ENCODE measurements at regions not wholly inside any gene's neighbourhood (a gene's known extent, or its start where the extent isn't known, plus 50 kb on each side); places are given as distances from the start of the nearest gene placed in this dataset.
A peak's percentile ranks its signal among the peaks of the same experiment; 100 is the strongest.
"Not testable (repeated sequence)": the region's sequence is repeated elsewhere in the genome, so short reads cannot be mapped to it uniquely, and the experiment has no call there.

DNA sequence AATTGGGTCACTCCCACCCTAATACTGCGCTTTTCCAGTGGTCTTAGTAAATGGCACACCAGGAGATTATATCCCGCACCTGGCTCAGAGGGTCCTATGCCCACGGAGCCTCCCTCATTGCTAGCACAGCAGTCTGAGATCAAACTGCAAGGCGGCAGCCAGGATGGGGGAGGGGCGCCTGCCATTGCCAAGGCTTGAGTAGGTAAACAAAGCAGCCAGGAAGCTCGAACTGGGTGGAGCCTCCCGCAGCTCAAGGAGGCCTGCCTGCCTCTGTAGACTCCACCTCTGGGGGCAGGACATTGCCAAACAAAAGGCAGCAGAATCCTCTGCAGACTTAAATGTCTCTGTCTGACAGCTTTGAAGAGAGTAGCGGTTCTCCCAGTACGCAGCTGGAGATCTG is 52.4 kb upstream of the PMPCB start:
- DNase-seq = not testable (repeated sequence)

DNA sequence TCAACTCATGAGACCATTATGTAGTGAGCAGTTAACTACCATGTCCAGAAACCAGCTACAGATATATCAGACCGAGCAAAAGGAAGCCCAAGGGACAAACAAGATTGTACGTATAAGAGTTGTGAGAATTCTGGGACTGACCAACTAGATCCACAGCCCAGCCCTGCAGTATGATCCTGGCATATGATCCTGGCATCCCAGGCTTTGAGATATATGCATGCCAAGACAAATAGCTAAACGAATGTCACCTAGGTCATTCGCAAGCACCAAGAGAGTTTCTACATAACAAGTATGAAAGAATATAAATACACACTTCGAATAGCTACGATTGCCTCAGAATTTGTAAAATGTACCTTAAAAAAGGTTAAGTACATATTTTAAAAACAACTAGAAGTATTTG is 56.4 kb upstream of the PMPCB start:
- no peak for DNase-seq

DNA sequence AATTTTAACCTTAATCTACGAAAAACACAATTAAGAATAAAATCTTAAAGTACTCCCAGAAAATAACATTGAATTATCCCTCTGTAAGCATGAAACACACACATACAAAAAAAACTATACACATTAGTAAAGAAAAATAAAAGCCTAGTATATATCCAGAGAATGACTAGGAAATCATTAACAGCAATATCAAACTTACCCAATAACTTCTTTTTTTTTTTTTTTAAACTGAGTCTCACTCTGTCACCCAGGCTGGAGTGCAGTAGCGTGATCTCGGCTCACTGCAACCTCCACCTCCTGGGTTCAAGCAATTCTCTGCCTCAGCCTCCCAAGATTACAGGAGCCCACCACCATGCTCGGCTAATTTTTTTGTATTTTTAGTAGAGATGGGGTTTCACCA is 61.4 kb upstream of the PMPCB start:
- DNase-seq = not testable (repeated sequence)

DNA sequence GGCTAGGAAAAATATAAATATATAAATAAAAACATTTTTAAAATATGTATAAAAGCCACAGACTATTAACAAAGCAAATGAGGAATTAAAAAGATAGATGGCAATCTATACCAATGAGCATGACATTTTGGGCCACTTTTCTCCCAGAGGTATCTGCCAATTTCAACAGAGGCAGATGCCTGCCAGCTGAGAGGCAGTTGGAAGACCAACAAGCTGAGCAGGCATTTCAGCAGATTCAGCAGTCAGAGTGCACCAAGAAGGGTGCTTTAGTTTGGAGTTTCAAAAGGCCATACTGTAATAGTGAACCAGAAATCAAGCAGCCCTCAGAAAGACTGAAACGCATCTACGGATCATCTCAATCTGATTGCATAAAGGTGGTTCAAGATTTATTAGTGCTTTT is 62.4 kb upstream of the PMPCB start:
- not testable (repeated sequence) for DNase-seq

DNA sequence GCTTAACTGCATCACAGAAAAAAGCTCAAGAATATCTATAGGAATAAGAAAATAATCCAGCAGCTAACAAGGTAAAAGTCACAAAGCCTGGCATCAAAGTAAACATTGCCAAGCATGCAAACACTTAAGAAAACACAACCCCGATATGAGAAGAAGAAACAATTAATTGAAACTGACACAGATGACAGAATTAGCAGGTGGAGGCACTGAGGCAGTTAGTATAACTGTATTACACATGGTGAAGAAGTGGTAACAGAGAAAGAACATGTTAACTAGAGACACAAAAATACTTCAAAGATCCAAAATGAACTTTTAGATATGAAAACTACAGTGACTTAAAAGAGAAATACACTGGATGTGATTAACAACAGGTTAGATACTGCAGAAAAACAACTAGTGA is 69.4 kb upstream of the PMPCB start:
- not testable (repeated sequence) for DNase-seq

DNA sequence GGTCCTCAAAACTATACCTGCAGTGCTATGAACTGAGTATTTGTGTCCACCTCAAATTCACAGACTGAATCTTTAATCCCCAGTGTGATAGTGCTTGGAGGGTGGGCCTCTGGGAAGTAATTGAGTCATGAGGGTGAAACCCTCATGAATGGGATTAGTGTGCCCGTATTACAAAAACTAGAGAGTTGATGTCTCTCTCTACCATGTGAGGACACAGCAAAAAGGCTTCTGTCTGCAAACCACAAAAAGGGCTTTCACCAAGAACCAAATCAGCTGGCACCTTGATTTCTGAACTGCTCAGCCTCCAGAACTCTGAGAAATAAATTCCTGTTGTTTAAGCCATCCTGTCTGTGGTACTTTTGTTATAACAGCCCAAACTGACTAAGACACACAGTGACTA is 71.4 kb upstream of the PMPCB start:
- not testable (repeated sequence) for DNase-seq

DNA sequence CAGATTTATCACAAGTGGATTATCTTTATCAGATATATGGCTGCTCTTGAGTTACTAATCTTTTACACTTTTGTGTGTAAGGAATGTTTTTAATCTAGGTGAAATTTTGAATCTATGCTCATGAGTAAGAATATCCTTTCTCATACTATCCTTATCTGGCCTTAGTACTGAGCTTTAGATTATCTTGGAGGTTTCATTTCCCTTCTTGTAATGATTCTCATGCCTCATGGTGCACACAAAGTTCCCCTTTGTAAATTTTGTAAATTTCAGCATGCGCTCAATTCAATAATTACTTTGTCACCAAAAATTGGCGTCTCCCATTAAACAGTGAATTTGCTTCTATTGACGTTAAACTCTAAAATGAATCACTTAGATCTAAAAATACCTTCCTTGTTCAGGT is 74.2 kb upstream of the NAPEPLD start:
- peak; percentile 38 for DNase-seq

DNA sequence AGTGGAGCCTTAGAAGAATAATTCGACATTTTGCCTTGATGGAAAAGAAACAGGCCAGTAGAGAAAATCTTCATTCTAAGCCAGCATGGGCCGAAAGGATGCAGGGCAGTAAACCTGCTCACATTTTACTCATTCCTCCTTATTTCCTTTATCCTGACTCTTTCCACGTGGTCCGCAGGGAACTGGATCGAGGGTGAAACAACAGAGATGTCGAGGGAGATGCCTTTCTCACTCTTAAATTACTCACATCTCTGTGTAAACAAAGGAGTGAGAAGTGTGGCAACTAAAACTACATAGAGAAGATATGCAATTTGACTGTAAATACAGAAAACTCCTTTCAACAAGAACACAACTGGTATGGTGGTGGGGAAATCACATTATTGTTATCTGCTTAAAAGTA is 62.1 kb upstream of the NAPEPLD start:
- DNase-seq = not testable (repeated sequence)

DNA sequence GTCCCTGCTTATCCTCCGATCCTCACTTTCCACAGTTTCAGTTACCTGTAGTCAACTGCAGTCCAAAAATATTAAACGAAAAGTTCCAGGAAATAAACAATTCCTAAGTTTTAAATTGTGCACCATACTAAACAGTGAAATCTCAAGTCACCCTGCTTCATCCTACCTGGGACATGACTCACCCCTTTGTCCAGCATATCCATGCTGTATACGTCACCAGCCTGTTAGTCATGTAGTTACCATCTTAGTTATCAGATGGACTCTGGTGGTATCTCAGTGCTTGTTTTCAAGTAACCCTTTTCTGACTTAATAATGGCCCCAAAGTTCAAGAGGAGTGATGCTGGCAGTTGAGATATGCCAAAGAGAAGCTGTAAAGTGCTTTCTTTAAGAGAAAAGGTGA is 50.3 kb upstream of the NAPEPLD start:
- DNase-seq = not testable (repeated sequence)
